HG03139 (cell line): ENCODE measurements at regions not wholly inside any gene's neighbourhood (a gene's known extent, or its start where the extent isn't known, plus 50 kb on each side); places are given as distances from the start of the nearest gene placed in this dataset.

Experiments used
- ATAC-seq: cut with Tn5 transposase; IDR thresholded peaks from one replicate; pipeline ENCODE4 v1.9.1; 2021; ENCODE audit not compliant: unreplicated experiment

DNA sequence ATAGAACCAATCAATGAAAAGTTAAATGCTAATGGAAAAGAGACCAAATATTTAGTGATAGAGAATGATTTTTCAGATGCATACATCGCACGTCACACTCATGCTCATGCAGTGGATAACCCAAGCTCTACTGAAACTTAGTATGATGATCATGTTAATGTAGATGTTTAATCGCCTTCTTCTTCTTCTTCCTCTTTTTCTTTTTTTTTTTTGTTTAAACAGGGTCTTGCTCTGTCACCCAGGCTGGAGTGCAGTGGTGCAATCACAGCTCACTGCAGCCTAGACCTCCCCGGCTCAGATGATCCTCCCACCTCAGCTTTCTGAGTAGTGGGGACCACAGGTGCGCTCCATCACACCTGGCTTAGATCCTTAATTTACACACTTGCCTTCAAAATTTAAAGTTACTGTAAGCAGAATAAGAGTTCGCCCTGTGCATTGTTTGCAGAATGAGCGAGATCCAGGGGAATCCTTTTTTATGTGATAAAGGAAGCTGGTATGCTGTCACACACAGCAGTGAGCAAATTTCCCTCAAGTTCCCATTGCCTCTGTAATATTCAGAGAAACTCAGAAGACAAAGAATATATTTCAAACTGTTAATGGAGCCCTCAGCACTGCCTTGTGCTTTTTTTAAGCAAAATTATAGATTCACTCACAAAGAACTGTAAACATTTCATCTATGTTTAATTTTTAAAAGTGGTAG, 194.2 kb upstream of the SGK1 start:
- ATAC-seq = no peak

- no peak for ATAC-seq
Measured at GRCh38 chr6:134510920-134511319, 193.0 kb upstream of the SGK1 start.

DNA sequence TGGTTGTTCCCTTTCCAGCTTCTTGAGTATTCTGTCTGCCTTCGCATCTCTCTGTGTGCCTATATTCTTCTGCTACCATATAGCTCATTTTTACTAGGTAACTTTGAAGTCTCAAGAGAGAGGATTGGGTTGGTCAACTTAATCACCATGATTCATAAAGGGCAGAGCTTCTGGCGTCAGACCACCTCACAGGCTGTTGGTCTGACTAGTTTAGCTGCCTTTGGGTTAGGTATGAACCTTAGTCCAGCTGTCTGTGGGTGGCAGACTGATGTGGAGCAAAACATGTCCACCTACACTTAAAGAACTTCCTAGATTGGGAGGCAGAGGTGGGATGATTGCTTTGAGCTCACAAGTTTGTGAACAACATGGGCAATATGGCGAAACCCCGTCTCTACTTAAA, 192.2 kb upstream of the SGK1 start:
- no peak for ATAC-seq

DNA sequence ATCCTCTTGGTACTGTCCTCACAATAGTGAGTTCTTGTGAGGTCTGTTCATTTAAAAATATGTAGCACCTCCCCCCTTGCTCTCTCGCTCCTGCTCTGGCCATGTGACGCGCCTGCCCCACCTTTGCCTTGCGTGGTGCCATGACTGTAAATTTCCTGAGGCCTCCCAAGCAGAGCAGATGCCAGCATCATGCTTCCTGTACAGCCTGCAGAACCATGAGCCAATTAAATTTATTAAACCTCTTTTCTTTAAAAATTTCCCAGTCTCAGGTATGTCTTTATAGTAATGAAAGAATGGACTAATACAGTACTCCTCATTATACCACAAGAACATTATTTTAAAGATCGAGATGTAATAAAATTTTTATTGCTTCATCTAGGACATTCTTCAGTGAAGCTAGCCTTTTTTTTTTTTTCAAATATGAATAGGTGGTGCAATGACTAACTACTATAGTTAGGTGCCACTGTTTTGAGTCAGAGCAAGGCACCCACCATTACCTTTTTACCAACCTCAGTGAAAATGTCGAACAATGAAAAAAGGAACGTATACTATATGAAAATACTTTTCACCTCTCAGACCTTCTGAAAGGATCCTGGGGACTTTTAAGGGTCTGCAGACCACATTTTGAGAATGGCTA, 191.1 kb upstream of the SGK1 start:
- ATAC-seq = no peak

GRCh38 chr6:134506162-134506561, 188.2 kb upstream of the SGK1 start:
- ATAC-seq = no peak

DNA sequence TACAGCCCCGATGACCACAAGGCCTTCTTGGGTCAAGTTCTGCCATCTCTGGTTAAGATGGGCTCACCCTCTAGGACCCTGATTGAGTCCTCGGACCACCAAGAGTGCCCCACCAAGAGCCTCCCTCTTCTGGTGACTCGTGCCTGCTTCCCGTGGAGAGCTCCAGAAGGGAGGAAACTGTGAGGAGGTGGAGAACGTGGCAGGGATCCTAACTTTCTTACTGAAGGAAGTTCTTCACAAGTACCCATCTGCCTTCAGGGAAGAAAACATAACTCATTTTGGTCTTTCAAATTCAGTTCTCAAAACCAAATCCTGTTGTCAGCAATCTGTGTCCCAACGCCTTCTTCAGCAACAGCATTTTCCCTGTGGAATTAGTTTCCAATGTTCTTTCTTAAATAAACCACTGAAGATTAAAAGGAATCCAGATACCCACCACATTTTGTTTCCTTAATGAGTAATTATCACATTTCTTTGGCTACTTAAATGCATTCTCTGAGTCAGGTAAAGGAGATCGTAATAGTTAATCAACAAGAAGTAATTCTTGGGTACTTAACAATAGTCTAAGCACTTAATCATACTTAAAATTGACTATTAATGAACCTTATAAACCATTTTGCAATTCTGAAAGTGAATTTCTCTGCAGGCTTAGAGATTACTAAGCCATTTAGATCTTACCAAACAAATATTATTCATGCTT, 185.8 kb upstream of the SGK1 start:
- ATAC-seq = no peak

GRCh38 chr6:134502614-134503549, 185.0 kb upstream of the SGK1 start:
- no peak for ATAC-seq

DNA sequence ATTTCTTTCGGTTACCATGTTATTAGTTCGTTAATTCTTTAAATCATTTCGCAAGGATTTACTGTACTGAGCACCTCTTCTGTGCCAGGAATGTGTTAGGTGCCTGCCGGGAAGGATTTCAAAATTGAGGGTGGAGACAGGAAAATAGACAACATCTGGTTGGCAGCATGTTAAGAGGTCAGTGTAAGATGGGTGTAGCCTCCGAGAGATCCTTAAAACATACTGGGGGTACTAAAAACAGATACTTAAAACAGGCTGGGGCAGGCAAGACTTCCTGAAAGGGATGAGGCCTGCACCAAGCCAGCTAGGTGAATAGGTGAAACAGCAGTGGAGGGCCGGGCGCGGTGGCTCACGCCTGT, 178.0 kb upstream of the SGK1 start:
- no peak for ATAC-seq

DNA sequence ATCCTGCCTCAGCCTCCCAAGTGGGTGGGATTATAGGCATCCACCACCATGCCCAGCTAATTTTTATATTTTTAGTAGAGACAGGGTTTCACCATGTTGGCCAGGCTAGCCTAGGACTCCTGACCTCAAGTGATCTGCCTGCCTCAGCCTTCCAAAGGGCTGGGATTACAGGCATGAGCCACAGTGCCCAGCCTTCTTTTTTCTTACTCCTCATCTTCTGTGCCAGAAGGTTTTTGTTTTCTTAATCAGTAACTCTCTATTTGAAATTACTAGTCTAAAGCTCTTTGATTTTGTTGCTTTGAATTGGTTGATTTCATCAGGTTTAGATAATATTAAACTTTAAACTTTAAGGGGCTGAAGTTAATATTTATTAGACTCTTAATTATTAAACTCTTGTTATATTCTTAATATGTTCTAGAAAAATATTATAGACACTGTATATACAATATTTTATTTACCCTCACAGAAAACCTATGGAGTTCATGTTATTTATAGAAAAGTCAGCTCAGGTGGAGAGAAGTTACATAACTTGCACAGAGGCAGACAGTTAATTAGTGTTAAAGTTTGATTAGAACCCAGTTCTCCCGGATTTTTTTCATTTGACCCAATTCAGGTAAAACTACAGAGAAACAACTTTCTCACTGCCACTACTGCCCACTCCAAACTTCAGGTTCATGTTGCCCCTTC, 177.4 kb upstream of the SGK1 start:
- no peak for ATAC-seq

- no peak for ATAC-seq
Measured at GRCh38 chr6:134493789-134494188, 175.9 kb upstream of the SGK1 start.

- no peak for ATAC-seq
Measured at GRCh38 chr6:134491477-134491876, 173.6 kb upstream of the SGK1 start.

DNA sequence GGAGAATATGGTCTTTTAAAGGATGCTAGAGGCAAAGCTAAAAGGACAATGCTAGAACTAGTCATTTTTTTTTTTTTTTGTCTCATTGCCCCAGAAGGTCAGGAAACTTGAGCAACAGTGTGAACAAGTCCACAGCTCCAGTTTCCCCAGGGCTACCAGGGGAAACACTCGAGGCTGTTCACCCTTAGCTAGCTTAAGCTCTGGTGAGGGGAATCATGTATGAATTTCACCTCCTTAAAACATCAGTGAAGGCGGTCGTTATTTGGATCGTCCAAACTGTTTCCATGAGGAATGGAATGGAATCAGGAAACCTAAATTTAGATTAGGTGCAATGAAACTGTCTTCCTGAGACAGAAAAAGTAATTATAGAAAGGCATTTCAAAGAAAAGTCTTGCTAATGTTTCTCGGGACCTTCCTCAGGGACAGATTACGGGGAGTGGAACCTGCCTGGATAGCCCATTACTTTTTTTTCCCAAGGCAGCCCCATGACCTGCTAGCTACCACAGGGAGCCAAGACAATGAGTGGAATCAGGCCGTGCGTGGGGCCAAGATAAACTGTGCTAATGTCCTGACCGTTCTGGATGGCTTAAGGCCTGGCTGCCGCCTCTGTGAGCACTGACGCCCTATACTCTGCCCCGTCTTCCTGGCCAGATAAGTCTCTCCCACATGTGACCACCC, 164.8 kb upstream of the SGK1 start:
- no peak for ATAC-seq

GRCh38 chr6:134481966-134482365, 164.1 kb upstream of the SGK1 start:
- ATAC-seq = no peak

- ATAC-seq = no peak
Measured at GRCh38 chr6:134480593-134480992, 162.7 kb upstream of the SGK1 start.

DNA sequence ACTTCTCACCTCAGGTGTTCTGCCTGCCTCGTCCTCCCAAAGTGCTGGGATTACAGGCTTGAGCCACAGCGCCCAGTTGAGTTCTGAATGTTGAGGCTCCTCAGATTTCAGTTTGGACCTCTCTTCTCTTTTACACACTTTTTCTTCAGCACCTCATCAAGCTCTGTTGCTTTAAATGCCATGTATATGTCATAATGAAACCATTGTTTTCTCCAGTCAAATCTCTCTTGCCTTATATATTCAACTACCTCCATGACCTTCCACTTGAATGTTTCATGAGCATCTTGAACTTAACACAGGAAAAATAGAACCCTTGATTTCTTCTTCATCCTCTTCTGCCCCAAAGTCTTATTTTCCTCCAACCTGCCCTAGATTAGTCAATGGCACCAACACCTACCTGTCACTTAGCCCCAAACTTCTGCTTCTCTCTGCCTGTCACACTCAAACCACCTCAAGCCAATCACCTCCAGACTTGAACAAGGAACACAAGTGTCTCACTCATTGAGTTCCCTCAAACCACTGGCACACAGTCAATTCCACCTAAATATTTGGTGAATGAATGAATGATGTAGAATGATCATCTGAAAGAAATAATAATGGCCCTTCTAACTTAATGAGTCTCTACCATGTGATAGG, 161.0 kb upstream of the SGK1 start:
- ATAC-seq = no peak

- ATAC-seq = no peak
Measured at GRCh38 chr6:134477991-134478635, 160.2 kb upstream of the SGK1 start.

GRCh38 chr6:134474955-134475354, 157.0 kb upstream of the SGK1 start:
- no peak for ATAC-seq

- ATAC-seq = no peak
Measured at GRCh38 chr6:134472661-134473060, 154.7 kb upstream of the SGK1 start.

GRCh38 chr6:134472046-134472445, 154.1 kb upstream of the SGK1 start:
- no peak for ATAC-seq
